ENCODE measurements at regions not wholly inside any gene's neighbourhood (a gene's known extent, or its start where the extent isn't known, plus 50 kb on each side); places are given as distances from the start of the nearest gene placed in this dataset.

GRCh38 chr3:177789500-177789899, 592.2 kb upstream of the TBL1XR1 start:
- TF ChIP-seq CTCF (IDR thresholded peaks at IDR 0.05) (no peak), POLR2A (IDR thresholded peaks at IDR 0.05) (no peak)

All from adrenal gland (tissue), 5 donors.